Upper lobe of left lung (tissue), 4 donors: ENCODE measurements at regions not wholly inside any gene's neighbourhood (a gene's known extent, or its start where the extent isn't known, plus 50 kb on each side); places are given as distances from the start of the nearest gene placed in this dataset.

Source experiments
- EP300 ChIP-seq, 4 donors: sonication (generic); formaldehyde crosslinking; IDR thresholded peaks; one replicate each; pipeline ENCODE4 v1.5.1; 2017; ENCODE audit warnings: antibody characterized with exemption in 4 of 4, control low read depth in 2 of 4
- POLR2A ChIP-seq, 4 donors: fragments of 450-650 bp; IDR thresholded peaks; one replicate each; pipeline ENCODE4 v1.5.1; 2016 to 2017; ENCODE audit warnings: antibody characterized with exemption in 4 of 4, mild to moderate bottlenecking in 2 of 4
- POLR2AphosphoS5 ChIP-seq, 2 donors: sonication (generic); formaldehyde crosslinking; IDR thresholded peaks; one replicate each; pipeline ENCODE4 v1.5.1; 2017; ENCODE audit warnings: antibody characterized with exemption in 2 of 2
- TF ChIP-seq, protein P1 (sequence below), 6 experiments: fragments of 450-650 bp in 4 of 6; fragments of 200-600 bp in 2 of 6; sonication (generic) in 2 of 6; IDR thresholded peaks; one replicate each; pipeline ENCODE4 v1.5.1; 2016 to 2019; ENCODE audit warnings: antibody characterized with exemption in 6 of 6

- TF ChIP-seq, protein P1, sequence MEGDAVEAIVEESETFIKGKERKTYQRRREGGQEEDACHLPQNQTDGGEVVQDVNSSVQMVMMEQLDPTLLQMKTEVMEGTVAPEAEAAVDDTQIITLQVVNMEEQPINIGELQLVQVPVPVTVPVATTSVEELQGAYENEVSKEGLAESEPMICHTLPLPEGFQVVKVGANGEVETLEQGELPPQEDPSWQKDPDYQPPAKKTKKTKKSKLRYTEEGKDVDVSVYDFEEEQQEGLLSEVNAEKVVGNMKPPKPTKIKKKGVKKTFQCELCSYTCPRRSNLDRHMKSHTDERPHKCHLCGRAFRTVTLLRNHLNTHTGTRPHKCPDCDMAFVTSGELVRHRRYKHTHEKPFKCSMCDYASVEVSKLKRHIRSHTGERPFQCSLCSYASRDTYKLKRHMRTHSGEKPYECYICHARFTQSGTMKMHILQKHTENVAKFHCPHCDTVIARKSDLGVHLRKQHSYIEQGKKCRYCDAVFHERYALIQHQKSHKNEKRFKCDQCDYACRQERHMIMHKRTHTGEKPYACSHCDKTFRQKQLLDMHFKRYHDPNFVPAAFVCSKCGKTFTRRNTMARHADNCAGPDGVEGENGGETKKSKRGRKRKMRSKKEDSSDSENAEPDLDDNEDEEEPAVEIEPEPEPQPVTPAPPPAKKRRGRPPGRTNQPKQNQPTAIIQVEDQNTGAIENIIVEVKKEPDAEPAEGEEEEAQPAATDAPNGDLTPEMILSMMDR (IDR thresholded peaks at IDR 0.05) = no peak
- TF ChIP-seq POLR2A (IDR thresholded peaks at IDR 0.05) = no peak
- TF ChIP-seq EP300 (IDR thresholded peaks at IDR 0.05) = no peak
- TF ChIP-seq POLR2AphosphoS5 (IDR thresholded peaks at IDR 0.05) = no peak
These were observed 1656.9 kb upstream of the RAG2 start for GRCh38 chr11:38254913-38255312.
